ENCODE measurements at regions not wholly inside any gene's neighbourhood (a gene's known extent, or its start where the extent isn't known, plus 50 kb on each side); places are given as distances from the start of the nearest gene placed in this dataset.

DNA sequence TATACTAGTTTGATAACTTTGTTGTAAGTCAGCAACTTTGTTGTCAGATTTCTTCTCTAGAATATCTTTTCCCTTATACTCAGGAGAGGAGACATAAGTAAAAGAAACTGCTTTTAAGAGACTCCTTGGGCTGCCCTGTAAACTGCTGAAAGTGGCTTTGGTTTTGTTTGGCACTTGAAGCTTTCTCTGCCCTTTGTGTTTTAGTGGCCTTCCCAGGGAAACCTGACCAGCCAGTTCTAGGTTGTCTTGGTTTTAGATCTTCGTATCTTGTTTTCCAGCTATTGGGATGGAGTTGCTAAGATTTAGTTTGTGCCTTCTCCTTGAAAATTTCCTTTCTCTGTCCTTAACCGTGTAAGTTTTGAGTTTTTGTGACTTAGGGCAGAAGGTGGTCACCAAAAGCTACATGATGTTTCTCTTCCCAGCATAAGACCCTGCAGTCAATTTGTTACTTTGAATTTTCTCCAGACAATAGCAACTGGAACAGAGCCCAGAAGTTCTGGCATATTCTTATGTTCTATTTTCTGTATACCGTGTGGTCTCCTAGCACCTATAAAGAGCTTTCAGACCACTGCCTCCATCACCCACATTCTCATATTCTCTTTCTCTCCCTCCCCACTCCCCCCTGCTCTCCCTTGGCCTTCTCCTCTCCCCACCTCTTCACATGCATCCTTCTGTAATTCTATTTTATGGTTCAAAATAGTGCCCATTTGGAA is 81.1 kb downstream of the BOLA3 start:
- peaks cover 4% of the 10 kb centered on the region for H3K36me3 ChIP-seq (ENCODE audit: control insufficient read depth, insufficient read depth, low read length)
- ATAC-seq (ENCODE audit: low read depth in 2 of 2) (no peak), DNase-seq (no peak)
- Mint-ChIP-seq H3K27me3 (no peaks in the 10 kb centered on the region), H3K4me3 (no peak overlapping the region), H3K4me1 (peaks cover 22 to 31% (median 24%) of the 10 kb centered on the region in 4 donors), H3K9me3 (peaks cover 0 to 1% (median 0%) of the 10 kb centered on the region in 7 donors), H3K36me3 (peaks cover 16% of the 10 kb centered on the region), H3K27ac (peak overlapping the region in 1 of 3 donors; percentile 37)
- H3K4me3 ChIP-seq (ENCODE audit: low read depth, low read length), result no peak overlapping the region
- H3K9me3 ChIP-seq (ENCODE audit: control insufficient read depth in 2 of 2, low read length in 2 of 2), result no peaks in the 10 kb centered on the region
- no peak overlapping the region for H3K27ac ChIP-seq (ENCODE audit: insufficient read depth, low read length, poor library complexity, severe bottlenecking)
- no peaks in the 10 kb centered on the region for H3K27me3 ChIP-seq (ENCODE audit: control insufficient read depth, insufficient read depth, low read length)
- no peaks in the 10 kb centered on the region for H3K4me1 ChIP-seq (ENCODE audit: control insufficient read depth, insufficient read depth, low read length, poor library complexity, severe bottlenecking)

DNA sequence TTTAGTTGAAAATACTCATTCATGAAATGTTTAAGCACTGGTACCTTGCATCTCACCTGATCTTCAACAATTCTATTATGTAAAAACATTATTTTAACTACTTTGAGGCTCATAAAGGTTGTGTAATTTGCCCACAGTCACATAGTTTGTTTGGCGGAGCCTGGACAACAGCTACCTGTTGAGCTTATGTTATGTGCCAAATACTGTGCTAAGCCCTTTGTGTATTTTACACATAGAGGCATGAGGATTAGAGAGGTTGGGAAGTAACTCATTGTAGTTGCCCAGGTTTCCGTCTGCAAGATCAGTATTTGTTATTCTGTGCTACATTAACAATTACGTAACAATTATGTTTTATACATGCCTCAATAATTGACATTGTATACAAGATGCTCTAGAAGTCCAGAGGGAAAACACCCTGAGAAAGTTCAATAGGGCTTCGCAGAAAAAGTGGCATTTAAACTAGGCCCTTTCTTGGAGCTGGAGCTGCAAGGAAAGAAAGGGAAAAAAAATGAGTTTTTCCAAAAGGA is 80.4 kb downstream of the BOLA3 start:
- no peak overlapping the region for H3K4me3 ChIP-seq (ENCODE audit: low read depth, low read length)
- Mint-ChIP-seq H3K4me1 (peaks cover 25 to 31% (median 27%) of the 10 kb centered on the region in 4 donors), H3K27ac (peak overlapping the region in 2 of 3 donors; percentile 36 to 43), H3K36me3 (peaks cover 16% of the 10 kb centered on the region), H3K9me3 (peaks cover 0 to 1% (median 0%) of the 10 kb centered on the region in 7 donors), H3K27me3 (no peaks in the 10 kb centered on the region), H3K4me3 (no peak overlapping the region)
- ATAC-seq (ENCODE audit: low read depth in 2 of 2), result no peak
- H3K9me3 ChIP-seq (ENCODE audit: control insufficient read depth in 2 of 2, low read length in 2 of 2), result no peaks in the 10 kb centered on the region
- no peak overlapping the region for H3K27ac ChIP-seq (ENCODE audit: insufficient read depth, low read length, poor library complexity, severe bottlenecking)
- no peak for DNase-seq
- H3K27me3 ChIP-seq (ENCODE audit: control insufficient read depth, insufficient read depth, low read length), result no peaks in the 10 kb centered on the region
- no peaks in the 10 kb centered on the region for H3K4me1 ChIP-seq (ENCODE audit: control insufficient read depth, insufficient read depth, low read length, poor library complexity, severe bottlenecking)
- H3K36me3 ChIP-seq (ENCODE audit: control insufficient read depth, insufficient read depth, low read length), result peaks cover 4% of the 10 kb centered on the region

DNA sequence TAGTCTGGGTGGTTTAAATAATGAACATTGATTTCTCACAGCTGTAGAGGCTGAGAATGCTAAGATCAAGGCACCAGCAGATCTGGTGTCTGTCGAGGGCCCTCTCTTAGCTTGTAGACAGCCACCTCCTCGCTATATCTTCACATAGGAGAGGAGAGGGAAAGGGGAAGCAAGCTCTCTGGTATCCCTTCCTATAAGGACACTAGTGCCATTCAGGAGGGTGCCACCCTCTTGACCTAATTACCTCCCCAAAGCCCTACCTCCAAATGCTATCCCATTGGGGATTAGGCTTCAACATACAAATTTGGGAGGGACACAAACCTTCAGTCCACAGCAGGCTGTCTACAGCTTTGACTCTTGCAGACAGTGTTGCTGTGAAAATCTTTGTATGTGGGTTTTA is 76.7 kb downstream of the BOLA3 start:
- H3K36me3 ChIP-seq (ENCODE audit: control insufficient read depth, insufficient read depth, low read length), result peaks cover 16% of the 10 kb centered on the region
- no peaks in the 10 kb centered on the region for H3K9me3 ChIP-seq (ENCODE audit: control insufficient read depth in 2 of 2, low read length in 2 of 2)
- no peaks in the 10 kb centered on the region for H3K4me1 ChIP-seq (ENCODE audit: control insufficient read depth, insufficient read depth, low read length, poor library complexity, severe bottlenecking)
- no peak for DNase-seq
- no peaks in the 10 kb centered on the region for H3K27me3 ChIP-seq (ENCODE audit: control insufficient read depth, insufficient read depth, low read length)
- H3K27ac ChIP-seq (ENCODE audit: insufficient read depth, low read length, poor library complexity, severe bottlenecking), result no peak overlapping the region
- H3K36me3 Mint-ChIP-seq, result peaks cover 38% of the 10 kb centered on the region
- H3K4me1 Mint-ChIP-seq, result peaks cover 14 to 28% (median 23%) of the 10 kb centered on the region in 4 donors
- no peak for ATAC-seq (ENCODE audit: low read depth in 2 of 2)
- no peaks in the 10 kb centered on the region for H3K27me3 Mint-ChIP-seq
- no peak overlapping the region for H3K27ac Mint-ChIP-seq
- no peak overlapping the region for H3K4me3 Mint-ChIP-seq
- no peaks in the 10 kb centered on the region for H3K9me3 Mint-ChIP-seq
- no peak overlapping the region for H3K4me3 ChIP-seq (ENCODE audit: low read depth, low read length)

DNA sequence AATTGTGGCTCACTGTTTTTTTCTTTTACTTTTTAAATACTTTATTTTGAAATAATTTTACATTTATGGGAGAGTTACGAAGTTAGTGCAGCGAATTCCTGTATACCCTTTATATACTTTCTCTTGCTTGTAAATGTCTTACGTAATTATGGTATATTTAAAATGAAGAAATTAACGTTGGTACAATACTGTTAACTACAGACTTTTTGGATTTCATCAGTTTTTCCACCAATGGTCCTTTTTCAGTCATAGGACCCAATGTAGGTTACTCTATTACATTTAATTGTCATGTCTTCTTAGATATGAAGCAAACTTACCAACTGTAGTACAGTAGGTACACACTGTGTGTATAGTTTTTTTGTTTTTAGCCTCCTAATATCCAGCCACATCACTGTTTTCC is 76.3 kb downstream of the BOLA3 start:
- Mint-ChIP-seq H3K27me3 (no peaks in the 10 kb centered on the region), H3K9me3 (no peaks in the 10 kb centered on the region), H3K4me1 (peaks cover 14 to 28% (median 23%) of the 10 kb centered on the region in 4 donors), H3K36me3 (peaks cover 40% of the 10 kb centered on the region), H3K27ac (no peak overlapping the region), H3K4me3 (no peak overlapping the region)
- Histone ChIP-seq H3K27me3 (ENCODE audit: control insufficient read depth, insufficient read depth, low read length) (no peaks in the 10 kb centered on the region), H3K4me3 (ENCODE audit: low read depth, low read length) (no peak overlapping the region), H3K36me3 (ENCODE audit: control insufficient read depth, insufficient read depth, low read length) (peaks cover 16% of the 10 kb centered on the region), H3K9me3 (ENCODE audit: control insufficient read depth in 2 of 2, low read length in 2 of 2) (no peaks in the 10 kb centered on the region), H3K27ac (ENCODE audit: insufficient read depth, low read length, poor library complexity, severe bottlenecking) (no peak overlapping the region), H3K4me1 (ENCODE audit: control insufficient read depth, insufficient read depth, low read length, poor library complexity, severe bottlenecking) (no peaks in the 10 kb centered on the region)
- ATAC-seq (ENCODE audit: low read depth in 2 of 2) (no peak), DNase-seq (no peak)

DNA sequence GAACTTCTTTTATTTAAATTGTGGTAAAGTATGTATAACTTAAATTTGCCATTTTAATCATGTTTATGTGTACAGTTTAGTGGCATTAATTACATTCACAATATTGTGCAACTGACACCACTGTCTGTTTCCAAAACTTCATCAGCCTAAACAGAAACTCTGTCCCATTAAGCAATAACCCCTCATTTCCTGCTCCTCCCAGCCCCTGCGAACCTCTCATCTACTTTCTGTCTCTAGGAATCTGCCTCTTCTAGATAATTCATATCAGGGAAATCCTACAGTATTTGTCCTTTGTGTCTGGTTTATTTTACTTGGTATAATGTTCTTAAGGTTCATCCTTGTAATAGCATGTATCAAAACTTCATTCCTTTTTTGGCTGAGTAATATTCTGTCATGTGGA is 75.1 kb downstream of the BOLA3 start:
- no peak for DNase-seq
- no peak overlapping the region for H3K4me3 Mint-ChIP-seq
- ATAC-seq (ENCODE audit: low read depth in 2 of 2), result no peak
- no peaks in the 10 kb centered on the region for H3K27me3 Mint-ChIP-seq
- no peaks in the 10 kb centered on the region for H3K9me3 Mint-ChIP-seq
- H3K9me3 ChIP-seq (ENCODE audit: control insufficient read depth in 2 of 2, low read length in 2 of 2), result no peaks in the 10 kb centered on the region
- no peaks in the 10 kb centered on the region for H3K27me3 ChIP-seq (ENCODE audit: control insufficient read depth, insufficient read depth, low read length)
- no peak overlapping the region for H3K4me3 ChIP-seq (ENCODE audit: low read depth, low read length)
- H3K27ac Mint-ChIP-seq, result peak overlapping the region in 2 of 3 donors; percentile 31
- H3K27ac ChIP-seq (ENCODE audit: insufficient read depth, low read length, poor library complexity, severe bottlenecking), result no peak overlapping the region
- H3K36me3 ChIP-seq (ENCODE audit: control insufficient read depth, insufficient read depth, low read length), result peaks cover 18% of the 10 kb centered on the region
- H3K4me1 ChIP-seq (ENCODE audit: control insufficient read depth, insufficient read depth, low read length, poor library complexity, severe bottlenecking), result no peaks in the 10 kb centered on the region
- peaks cover 41% of the 10 kb centered on the region for H3K36me3 Mint-ChIP-seq
- H3K4me1 Mint-ChIP-seq, result peaks cover 14 to 21% (median 19%) of the 10 kb centered on the region in 4 donors

DNA sequence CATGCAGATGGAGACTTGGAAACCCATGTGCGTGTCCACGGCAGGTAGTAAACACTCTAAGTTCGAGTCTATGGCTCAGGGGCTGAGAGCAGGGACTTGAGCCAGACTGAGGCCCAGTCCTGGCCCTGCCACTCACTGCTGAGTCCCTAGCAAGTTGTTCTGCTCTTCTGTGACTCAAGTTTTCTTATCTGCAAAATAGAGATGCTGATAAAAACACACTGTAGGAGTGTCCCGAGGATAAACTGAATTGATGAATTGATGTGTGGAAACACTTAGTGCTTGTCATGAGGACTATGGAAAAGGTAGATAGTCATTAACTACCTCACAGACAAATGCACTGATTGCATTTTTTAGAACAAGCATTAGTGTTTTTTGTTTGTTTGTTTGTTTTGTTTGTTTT is 73.2 kb downstream of the BOLA3 start:
- peak overlapping the region in 1 of 3 donors; percentile 50 for H3K27ac Mint-ChIP-seq
- H3K27me3 Mint-ChIP-seq, result no peaks in the 10 kb centered on the region
- ATAC-seq (ENCODE audit: low read depth in 2 of 2), result no peak
- no peaks in the 10 kb centered on the region for H3K9me3 Mint-ChIP-seq
- H3K36me3 Mint-ChIP-seq, result peaks cover 37% of the 10 kb centered on the region
- no peaks in the 10 kb centered on the region for H3K4me1 ChIP-seq (ENCODE audit: control insufficient read depth, insufficient read depth, low read length, poor library complexity, severe bottlenecking)
- H3K9me3 ChIP-seq (ENCODE audit: control insufficient read depth in 2 of 2, low read length in 2 of 2), result no peaks in the 10 kb centered on the region
- H3K27ac ChIP-seq (ENCODE audit: insufficient read depth, low read length, poor library complexity, severe bottlenecking), result no peak overlapping the region
- H3K27me3 ChIP-seq (ENCODE audit: control insufficient read depth, insufficient read depth, low read length), result no peaks in the 10 kb centered on the region
- H3K4me1 Mint-ChIP-seq, result peaks cover 12 to 19% (median 15%) of the 10 kb centered on the region in 4 donors
- peaks cover 18% of the 10 kb centered on the region for H3K36me3 ChIP-seq (ENCODE audit: control insufficient read depth, insufficient read depth, low read length)
- no peak overlapping the region for H3K4me3 ChIP-seq (ENCODE audit: low read depth, low read length)
- DNase-seq, result no peak
- no peak overlapping the region for H3K4me3 Mint-ChIP-seq

DNA sequence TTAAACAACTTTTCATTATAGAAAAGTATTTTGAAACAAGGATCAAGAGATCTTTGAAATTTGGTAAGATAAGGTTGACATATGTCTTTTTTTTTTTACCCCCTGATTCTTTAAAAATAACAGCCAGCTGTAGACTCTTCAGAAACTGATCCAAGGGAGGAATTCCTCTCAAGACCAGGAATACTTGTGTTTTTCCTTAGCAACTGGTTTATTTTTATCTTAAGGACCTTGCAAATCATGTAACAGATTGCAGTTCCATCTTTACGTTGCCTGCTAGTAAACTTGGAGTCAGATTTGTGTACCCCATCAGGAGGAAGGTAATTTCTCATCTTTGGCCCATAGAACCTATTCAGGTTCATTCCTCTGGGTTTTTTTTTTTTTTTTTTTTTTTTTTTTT is 71.6 kb downstream of the BOLA3 start:
- no peak for ATAC-seq (ENCODE audit: low read depth in 2 of 2)
- Histone ChIP-seq H3K27ac (ENCODE audit: insufficient read depth, low read length, poor library complexity, severe bottlenecking) (no peak overlapping the region), H3K4me3 (ENCODE audit: low read depth, low read length) (no peak overlapping the region), H3K36me3 (ENCODE audit: control insufficient read depth, insufficient read depth, low read length) (peaks cover 27% of the 10 kb centered on the region), H3K9me3 (ENCODE audit: control insufficient read depth in 2 of 2, low read length in 2 of 2) (no peaks in the 10 kb centered on the region), H3K27me3 (ENCODE audit: control insufficient read depth, insufficient read depth, low read length) (no peaks in the 10 kb centered on the region), H3K4me1 (ENCODE audit: control insufficient read depth, insufficient read depth, low read length, poor library complexity, severe bottlenecking) (no peaks in the 10 kb centered on the region)
- H3K4me1 Mint-ChIP-seq, result peaks cover 12 to 19% (median 14%) of the 10 kb centered on the region in 4 donors
- DNase-seq, result no peak
- H3K27me3 Mint-ChIP-seq, result no peaks in the 10 kb centered on the region
- H3K9me3 Mint-ChIP-seq, result no peaks in the 10 kb centered on the region
- H3K27ac Mint-ChIP-seq, result peak overlapping the region in 1 of 3 donors; percentile 4
- no peak overlapping the region for H3K4me3 Mint-ChIP-seq
- H3K36me3 Mint-ChIP-seq, result peaks cover 34% of the 10 kb centered on the region

DNA sequence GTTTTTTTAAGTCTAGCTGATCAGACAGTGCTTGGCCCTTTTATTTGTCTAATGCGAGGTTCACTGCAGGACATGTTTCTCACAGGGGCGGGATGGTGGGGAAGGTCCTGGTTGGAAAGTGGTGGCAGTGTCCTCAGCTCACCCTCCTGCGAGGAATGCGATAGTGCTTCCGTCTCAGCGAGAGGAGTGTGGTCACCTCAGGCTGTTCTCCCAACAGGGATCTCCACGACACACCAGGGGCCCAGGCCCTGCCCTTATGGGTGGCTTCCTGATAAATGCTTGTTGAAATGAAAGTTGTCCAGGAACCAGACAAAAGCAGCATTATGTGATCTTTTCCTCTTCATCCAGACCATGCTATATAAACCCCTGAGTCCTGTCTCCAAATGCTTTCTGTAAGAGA is 70.1 kb downstream of the BOLA3 start:
- no peaks in the 10 kb centered on the region for H3K9me3 Mint-ChIP-seq
- H3K27ac Mint-ChIP-seq, result peak overlapping the region in 1 of 3 donors; percentile 62
- H3K27me3 Mint-ChIP-seq, result no peaks in the 10 kb centered on the region
- H3K4me1 Mint-ChIP-seq, result peaks cover 10 to 14% (median 11%) of the 10 kb centered on the region in 4 donors
- H3K4me3 Mint-ChIP-seq, result no peak overlapping the region
- Histone ChIP-seq H3K27ac (ENCODE audit: insufficient read depth, low read length, poor library complexity, severe bottlenecking) (no peak overlapping the region), H3K27me3 (ENCODE audit: control insufficient read depth, insufficient read depth, low read length) (no peaks in the 10 kb centered on the region), H3K36me3 (ENCODE audit: control insufficient read depth, insufficient read depth, low read length) (peaks cover 40% of the 10 kb centered on the region), H3K4me3 (ENCODE audit: low read depth, low read length) (no peak overlapping the region), H3K4me1 (ENCODE audit: control insufficient read depth, insufficient read depth, low read length, poor library complexity, severe bottlenecking) (no peaks in the 10 kb centered on the region), H3K9me3 (ENCODE audit: control insufficient read depth in 2 of 2, low read length in 2 of 2) (no peaks in the 10 kb centered on the region)
- H3K36me3 Mint-ChIP-seq, result peaks cover 44% of the 10 kb centered on the region
- DNase-seq (no peak), ATAC-seq (ENCODE audit: low read depth in 2 of 2) (no peak)

Data from CD4-positive, CD25-positive, alpha-beta regulatory T cell (primary cell).